H9 (cell line): ENCODE measurements at regions not wholly inside any gene's neighbourhood (a gene's known extent, or its start where the extent isn't known, plus 50 kb on each side); places are given as distances from the start of the nearest gene placed in this dataset.

Experiments
- DNase-seq: peaks from one replicate; pipeline ENCODE4 v3.0.0-alpha.2; 2017
- H2AFZ ChIP-seq: one replicate; pipeline ENCODE4 v1.6.1; 2013; ENCODE audit warnings: mild to moderate bottlenecking, low read length, control low read depth, moderate library complexity
- H2AK5ac ChIP-seq: 2 replicates; pipeline ENCODE4 v1.6.1; 2013; ENCODE audit warnings: low read length, control low read depth, mixed read lengths; ENCODE audit not compliant: insufficient read length
- H2BK120ac ChIP-seq: one replicate; pipeline ENCODE4 v1.6.1; 2013; ENCODE audit warnings: low read depth, mild to moderate bottlenecking, low read length, control low read depth, inconsistent platforms; ENCODE audit not compliant: poor library complexity, severe bottlenecking
- H2BK12ac ChIP-seq: 2 replicates; pipeline ENCODE4 v1.6.1; 2013; ENCODE audit warnings: low read length, control low read depth, mixed read lengths, low read depth; ENCODE audit not compliant: insufficient read length
- H2BK15ac ChIP-seq: 2 replicates; pipeline ENCODE4 v1.6.1; 2013; ENCODE audit warnings: low read depth, low read length, control low read depth
- H2BK20ac ChIP-seq: one replicate; pipeline ENCODE4 v1.6.1; 2013; ENCODE audit warnings: low read depth, mild to moderate bottlenecking, low read length, control low read depth, inconsistent platforms; ENCODE audit not compliant: poor library complexity, severe bottlenecking
- H2BK5ac ChIP-seq: 2 replicates; pipeline ENCODE4 v1.6.1; 2013; ENCODE audit warnings: low read length, control low read depth, mixed read lengths; ENCODE audit not compliant: insufficient read length
- H3K14ac ChIP-seq: 2 replicates; pipeline ENCODE4 v1.6.1; 2013; ENCODE audit warnings: low read length, control low read depth; ENCODE audit not compliant: insufficient read depth
- H3K18ac ChIP-seq: 2 replicates; pipeline ENCODE4 v1.6.1; 2013; ENCODE audit warnings: low read depth, mild to moderate bottlenecking, mixed read lengths, low read length, control low read depth; ENCODE audit not compliant: insufficient read length
- H3K23ac ChIP-seq: 2 replicates; pipeline ENCODE4 v1.6.1; 2013; ENCODE audit warnings: low read length, control low read depth, mixed read lengths, low read depth; ENCODE audit not compliant: insufficient read length
- H3K23me2 ChIP-seq: 2 replicates; pipeline ENCODE4 v1.6.1; 2013; ENCODE audit warnings: low read depth, mild to moderate bottlenecking, mixed read lengths, low read length, control low read depth; ENCODE audit not compliant: insufficient read length, poor library complexity, severe bottlenecking
- H3K27ac ChIP-seq: 2 replicates; pipeline ENCODE4 v1.5.1; 2013; ENCODE audit warnings: low read length, control low read depth, mixed read lengths, low read depth; ENCODE audit not compliant: insufficient read length
- H3K27me3 ChIP-seq: 2 replicates; pipeline ENCODE4 v1.6.1; 2013; ENCODE audit warnings: low read length, control low read depth, inconsistent platforms; ENCODE audit not compliant: insufficient read depth
- H3K4ac ChIP-seq: 2 replicates; pipeline ENCODE4 v1.6.1; 2013; ENCODE audit warnings: low read depth, mild to moderate bottlenecking, control low read depth, inconsistent platforms, low read length, moderate library complexity
- H3K4me1 ChIP-seq: 2 replicates; pipeline ENCODE4 v1.6.1; 2013; ENCODE audit warnings: low read length, control low read depth, inconsistent platforms; ENCODE audit not compliant: insufficient read depth
- H3K4me2 ChIP-seq: 2 replicates; pipeline ENCODE4 v1.6.1; 2013; ENCODE audit warnings: low read length, control low read depth, mixed read lengths; ENCODE audit not compliant: insufficient read length, insufficient read depth
- H3K56ac ChIP-seq: 2 replicates; pipeline ENCODE4 v1.6.1; 2013; ENCODE audit warnings: low read depth, mild to moderate bottlenecking, mixed read lengths, low read length, control low read depth; ENCODE audit not compliant: insufficient read length
- H3K79me1 ChIP-seq: 2 replicates; pipeline ENCODE4 v1.6.1; 2013; ENCODE audit warnings: low read depth, mild to moderate bottlenecking, moderate library complexity, low read length, control low read depth, inconsistent platforms; ENCODE audit not compliant: insufficient read depth, poor library complexity, severe bottlenecking
- H3K79me2 ChIP-seq: 2 replicates; pipeline ENCODE4 v1.6.1; 2013; ENCODE audit warnings: low read length, control low read depth, inconsistent platforms; ENCODE audit not compliant: insufficient read depth
- H3K9ac ChIP-seq: 2 replicates; pipeline ENCODE4 v1.6.1; 2013; ENCODE audit warnings: low read length, control low read depth, mixed read lengths; ENCODE audit not compliant: insufficient read length; ENCODE audit errors: extremely low read depth
- H3K9me3 ChIP-seq: one replicate; pipeline ENCODE4 v1.6.1; 2013; ENCODE audit warnings: low read depth, low read length, inconsistent platforms; ENCODE audit not compliant: control insufficient read depth
- H3T11ph ChIP-seq: one replicate; pipeline ENCODE4 v1.6.1; 2013; ENCODE audit warnings: mild to moderate bottlenecking, low read length, control low read depth, inconsistent platforms
- H4K20me1 ChIP-seq: one replicate; pipeline ENCODE4 v1.6.1; 2013; ENCODE audit not compliant: control insufficient read depth, insufficient read length, insufficient read depth
- H4K5ac ChIP-seq: 2 replicates; pipeline ENCODE4 v1.6.1; 2013; ENCODE audit warnings: low read depth, mild to moderate bottlenecking, mixed read lengths, low read length, control low read depth; ENCODE audit not compliant: insufficient read length
- H4K8ac ChIP-seq: replicated peaks from 2 replicates; pipeline ENCODE4 v1.6.1; 2013; ENCODE audit warnings: low read length, control low read depth, mixed read lengths, low read depth; ENCODE audit not compliant: insufficient read length
- H4K91ac ChIP-seq: 2 replicates; pipeline ENCODE4 v1.6.1; 2013; ENCODE audit warnings: low read depth, mild to moderate bottlenecking, moderate library complexity, mixed read lengths, low read length, control low read depth; ENCODE audit not compliant: insufficient read length
- H3K27ac Mint-ChIP-seq, 3 experiments: 2 replicates in 2 of 3; 3 replicates in 1 of 3; pipeline ENCODE4 v1.8.0; 2020 to 2021; ENCODE audit warnings: mixed read lengths in 3 of 3, mild to moderate bottlenecking in 1 of 3, moderate library complexity in 1 of 3
- H3K27me3 Mint-ChIP-seq: 2 replicates; pipeline ENCODE4 v1.8.0; 2021; ENCODE audit warnings: low read depth, mild to moderate bottlenecking, moderate library complexity, mixed read lengths
- H3K36me3 Mint-ChIP-seq, 3 experiments: 2 replicates in 2 of 3; 3 replicates in 1 of 3; pipeline ENCODE4 v1.8.0; 2020 to 2021; ENCODE audit warnings: low read depth in 3 of 3, mixed read lengths in 3 of 3; ENCODE audit not compliant: insufficient read depth in 1 of 3
- H3K4me1 Mint-ChIP-seq, 2 experiments: 2 replicates each; pipeline ENCODE4 v1.8.0; 2020; ENCODE audit warnings: mixed read lengths in 2 of 2
- H3K4me3 Mint-ChIP-seq, 2 experiments: 2 replicates in 1 of 2; 3 replicates in 1 of 2; pipeline ENCODE4 v1.8.0; 2020 to 2021; ENCODE audit warnings: mild to moderate bottlenecking in 2 of 2, mixed read lengths in 2 of 2, moderate library complexity in 1 of 2
- H3K9me3 Mint-ChIP-seq, 2 experiments: 2 replicates in 1 of 2; 3 replicates in 1 of 2; pipeline ENCODE4 v1.8.0; 2020; ENCODE audit warnings: mild to moderate bottlenecking in 2 of 2, mixed read lengths in 2 of 2, moderate library complexity in 1 of 2
- WGBS: extraction: QIAGEN DNeasy Blood & Tissue Kit; methylation state at CpG from one replicate; pipeline ENCODE4 v1.1.7; 2013; ENCODE audit warnings: missing lambda C conversion rate, low lambda C conversion rate, mixed read lengths; ENCODE audit not compliant: insufficient read length; ENCODE audit errors: extremely low coverage; 5-methylcytosine and 5-hydroxymethylcytosine counted together
- TF ChIP-seq, protein P1 (sequence below): fragments of 200-600 bp; sonication (generic); conservative IDR thresholded peaks from 3 replicates; pipeline ENCODE4 v1.8.0; 2021; ENCODE audit warnings: antibody characterized with exemption, mild to moderate bottlenecking

DNA sequence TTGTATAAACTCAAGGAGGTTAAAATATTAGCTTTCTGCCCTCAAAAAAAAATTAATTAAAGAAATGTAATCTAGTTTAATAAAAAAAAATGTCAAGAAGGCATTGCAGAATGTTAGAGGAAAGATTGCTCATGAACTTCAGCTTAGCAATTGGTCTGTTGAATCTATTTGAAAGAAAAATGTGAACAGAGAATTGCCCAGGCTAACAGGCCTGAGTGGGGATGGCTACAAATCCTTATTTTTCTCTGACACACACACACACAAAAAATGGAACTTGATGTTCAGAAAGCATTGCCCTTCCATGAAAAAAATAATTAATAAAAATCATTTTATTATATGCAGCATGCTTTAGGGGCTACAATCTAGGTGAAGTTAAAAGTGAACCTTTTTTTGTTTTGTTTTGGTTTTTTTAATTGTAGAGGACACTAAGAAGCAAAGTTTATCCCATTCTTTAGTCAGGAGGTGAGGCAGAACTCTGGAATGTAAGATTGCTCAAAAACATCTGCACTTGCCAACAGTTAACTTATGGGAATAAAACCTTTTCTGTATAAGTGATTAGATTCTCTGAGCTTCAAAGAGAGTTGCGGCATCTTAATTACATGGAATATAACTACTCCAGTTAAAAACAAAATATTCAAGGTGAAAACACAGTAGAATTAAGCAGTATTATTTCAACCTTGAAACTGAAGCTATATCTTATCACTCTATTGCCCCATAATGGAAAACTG, 658.5 kb upstream of the ADGRL2 start:
- no peak overlapping the region for H2AFZ ChIP-seq
- no peaks in the 10 kb centered on the region for H4K20me1 ChIP-seq
- no peak overlapping the region for H3K4ac ChIP-seq
- no peak overlapping the region for H3K23ac ChIP-seq
- no CpG with 5 or more reads among the region's 1 CpG for WGBS
- no peaks in the 10 kb centered on the region for H3K9me3 ChIP-seq
- H3K18ac ChIP-seq: no peak overlapping the region
- no peak overlapping the region for H3K27ac Mint-ChIP-seq
- no peak overlapping the region for H3K27ac ChIP-seq
- H3K79me2 ChIP-seq: no peaks in the 10 kb centered on the region
- no peak overlapping the region for H4K8ac ChIP-seq
- no peak overlapping the region for H3K4me2 ChIP-seq
- H3K23me2 ChIP-seq: no peaks in the 10 kb centered on the region
- H3K56ac ChIP-seq: no peak overlapping the region
- TF ChIP-seq, protein P1, sequence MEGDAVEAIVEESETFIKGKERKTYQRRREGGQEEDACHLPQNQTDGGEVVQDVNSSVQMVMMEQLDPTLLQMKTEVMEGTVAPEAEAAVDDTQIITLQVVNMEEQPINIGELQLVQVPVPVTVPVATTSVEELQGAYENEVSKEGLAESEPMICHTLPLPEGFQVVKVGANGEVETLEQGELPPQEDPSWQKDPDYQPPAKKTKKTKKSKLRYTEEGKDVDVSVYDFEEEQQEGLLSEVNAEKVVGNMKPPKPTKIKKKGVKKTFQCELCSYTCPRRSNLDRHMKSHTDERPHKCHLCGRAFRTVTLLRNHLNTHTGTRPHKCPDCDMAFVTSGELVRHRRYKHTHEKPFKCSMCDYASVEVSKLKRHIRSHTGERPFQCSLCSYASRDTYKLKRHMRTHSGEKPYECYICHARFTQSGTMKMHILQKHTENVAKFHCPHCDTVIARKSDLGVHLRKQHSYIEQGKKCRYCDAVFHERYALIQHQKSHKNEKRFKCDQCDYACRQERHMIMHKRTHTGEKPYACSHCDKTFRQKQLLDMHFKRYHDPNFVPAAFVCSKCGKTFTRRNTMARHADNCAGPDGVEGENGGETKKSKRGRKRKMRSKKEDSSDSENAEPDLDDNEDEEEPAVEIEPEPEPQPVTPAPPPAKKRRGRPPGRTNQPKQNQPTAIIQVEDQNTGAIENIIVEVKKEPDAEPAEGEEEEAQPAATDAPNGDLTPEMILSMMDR: no peak
- no peak overlapping the region for H2BK5ac ChIP-seq
- H3K14ac ChIP-seq: no peak overlapping the region
- H3K27me3 Mint-ChIP-seq: no peaks in the 10 kb centered on the region
- no peak overlapping the region for H3K9ac ChIP-seq
- no peak overlapping the region for H3K4me3 Mint-ChIP-seq
- H3K27me3 ChIP-seq: no peaks in the 10 kb centered on the region
- no peaks in the 10 kb centered on the region for H3K79me1 ChIP-seq
- DNase-seq: no peak
- no peak overlapping the region for H4K5ac ChIP-seq
- peaks cover 14 to 16% of the 10 kb centered on the region in 2 experiments; a peak in 4 of 5 replicates for H3K9me3 Mint-ChIP-seq
- no peak overlapping the region for H2BK120ac ChIP-seq
- H2AK5ac ChIP-seq: no peak overlapping the region
- H3K4me1 ChIP-seq: no peaks in the 10 kb centered on the region; the same call in 1 of the 2 replicates
- no peak overlapping the region for H3T11ph ChIP-seq
- no peak overlapping the region for H2BK20ac ChIP-seq
- H4K91ac ChIP-seq: no peak overlapping the region
- H3K36me3 Mint-ChIP-seq: peaks cover 5 to 20% (median 6%) of the 10 kb centered on the region in 3 experiments; a peak in 5 of 7 replicates
- H3K4me1 Mint-ChIP-seq: peaks cover 27% of the 10 kb centered on the region in 2 experiments
- H2BK12ac ChIP-seq: no peak overlapping the region
- H2BK15ac ChIP-seq: no peak overlapping the region
